Activated naive CD4-positive, alpha-beta T cell treated with anti-CD3 and anti-CD28 coated beads for 36 hours (primary cell): ENCODE measurements at regions not wholly inside any gene's neighbourhood (a gene's known extent, or its start where the extent isn't known, plus 50 kb on each side); places are given as distances from the start of the nearest gene placed in this dataset.

Experiments used
- CTCF ChIA-PET: fragments of 350-600 bp; sonication (Branson Sonifier 250); formaldehyde crosslinking; loops from one replicate; lab custom pipeline; 2021; ENCODE audit warnings: antibody characterized with exemption; lab: Charles Lee
- DNase-seq: peaks from one replicate; pipeline ENCODE4 v3.0.0-alpha.2; 2020
- H3K27ac Mint-ChIP-seq: one replicate; pipeline ENCODE4 v1.8.0; 2021; ENCODE audit warnings: mild to moderate bottlenecking, mixed read lengths
- H3K27me3 Mint-ChIP-seq: one replicate; pipeline ENCODE4 v1.8.0; 2021; ENCODE audit warnings: low read depth, mixed read lengths
- H3K36me3 Mint-ChIP-seq: one replicate; pipeline ENCODE4 v1.8.0; 2021; ENCODE audit warnings: low read depth, mixed read lengths
- H3K4me1 Mint-ChIP-seq: one replicate; pipeline ENCODE4 v1.8.0; 2021; ENCODE audit warnings: low read depth, mixed read lengths
- H3K4me3 Mint-ChIP-seq: one replicate; pipeline ENCODE4 v1.8.0; 2021; ENCODE audit warnings: mild to moderate bottlenecking, moderate library complexity, mixed read lengths
- H3K9me3 Mint-ChIP-seq: one replicate; pipeline ENCODE4 v1.8.0; 2021; ENCODE audit warnings: mixed read lengths
- intact Hi-C: fragments of 100-400 bp; cut with micrococcal nuclease; formaldehyde crosslinking; loops from one replicate; pipeline ENCODE4 v1.15.1; 2023

GRCh38 chr6:141174932-141175331 is 957.8 kb upstream of the GJE1 start:
- Mint-ChIP-seq H3K36me3 (no peaks in the 10 kb centered on the region), H3K4me3 (no peak overlapping the region), H3K4me1 (no peaks in the 10 kb centered on the region), H3K27me3 (no peaks in the 10 kb centered on the region), H3K9me3 (no peaks in the 10 kb centered on the region), H3K27ac (no peak overlapping the region)
- intact Hi-C loops, result no loop called here
- no peak for DNase-seq
- CTCF ChIA-PET, result no interaction called here

GRCh38 chr6:141173529-141173928 is 959.2 kb upstream of the GJE1 start:
- H3K4me1 Mint-ChIP-seq, result no peaks in the 10 kb centered on the region
- CTCF ChIA-PET, result no interaction called here
- H3K9me3 Mint-ChIP-seq, result no peaks in the 10 kb centered on the region
- no peaks in the 10 kb centered on the region for H3K36me3 Mint-ChIP-seq
- DNase-seq, result no peak
- H3K4me3 Mint-ChIP-seq, result no peak overlapping the region
- H3K27me3 Mint-ChIP-seq, result no peaks in the 10 kb centered on the region
- no peak overlapping the region for H3K27ac Mint-ChIP-seq
- intact Hi-C loops, result no loop called here

- Mint-ChIP-seq H3K27me3 (peaks cover 2% of the 10 kb centered on the region), H3K36me3 (no peaks in the 10 kb centered on the region), H3K27ac (no peak overlapping the region), H3K4me3 (no peak overlapping the region), H3K9me3 (no peaks in the 10 kb centered on the region), H3K4me1 (no peaks in the 10 kb centered on the region)
- CTCF ChIA-PET, result no interaction called here
- no peak for DNase-seq
- intact Hi-C loops, result no loop called here
Observed at GRCh38 chr6:141169419-141169818, 963.3 kb upstream of the GJE1 start.

- intact Hi-C loops, result no loop called here
- CTCF ChIA-PET, result interaction anchor here (0.6 kb wide), 1 partner anchor 80 kb away, joined by 5 read pairs; no protein-coding TSS in a partner anchor
- Mint-ChIP-seq H3K27me3 (peaks cover 2% of the 10 kb centered on the region), H3K4me1 (no peaks in the 10 kb centered on the region), H3K9me3 (no peaks in the 10 kb centered on the region), H3K4me3 (no peak overlapping the region), H3K27ac (no peak overlapping the region), H3K36me3 (no peaks in the 10 kb centered on the region)
- no peak for DNase-seq
Observed at GRCh38 chr6:141167945-141168344, 964.8 kb upstream of the GJE1 start.

GRCh38 chr6:141165002-141165665 is 967.6 kb upstream of the GJE1 start:
- H3K27ac Mint-ChIP-seq, result no peak overlapping the region
- H3K9me3 Mint-ChIP-seq, result no peaks in the 10 kb centered on the region
- no peak overlapping the region for H3K4me3 Mint-ChIP-seq
- peaks cover 5% of the 10 kb centered on the region for H3K27me3 Mint-ChIP-seq
- H3K4me1 Mint-ChIP-seq, result no peaks in the 10 kb centered on the region
- no peaks in the 10 kb centered on the region for H3K36me3 Mint-ChIP-seq
- intact Hi-C loops, result no loop called here
- CTCF ChIA-PET, result interaction anchor here (0.5 kb wide), 1 partner anchor 31 kb away, joined by 4 read pairs; no protein-coding TSS in a partner anchor
- no peak for DNase-seq

GRCh38 chr6:141164042-141164743 is 968.5 kb upstream of the GJE1 start:
- Mint-ChIP-seq H3K36me3 (no peaks in the 10 kb centered on the region), H3K4me3 (no peak overlapping the region), H3K4me1 (no peaks in the 10 kb centered on the region), H3K9me3 (no peaks in the 10 kb centered on the region), H3K27me3 (peaks cover 5% of the 10 kb centered on the region), H3K27ac (no peak overlapping the region)
- DNase-seq, result no peak
- CTCF ChIA-PET, result no interaction called here
- intact Hi-C loops, result no loop called here

- H3K4me1 Mint-ChIP-seq, result no peaks in the 10 kb centered on the region
- no peaks in the 10 kb centered on the region for H3K36me3 Mint-ChIP-seq
- peaks cover 5% of the 10 kb centered on the region for H3K27me3 Mint-ChIP-seq
- no peak for DNase-seq
- no peaks in the 10 kb centered on the region for H3K9me3 Mint-ChIP-seq
- no peak overlapping the region for H3K27ac Mint-ChIP-seq
- CTCF ChIA-PET, result no interaction called here
- H3K4me3 Mint-ChIP-seq, result no peak overlapping the region
- intact Hi-C loops, result no loop called here
Observed at GRCh38 chr6:141163107-141163506, 969.6 kb upstream of the GJE1 start.

- Mint-ChIP-seq H3K4me3 (no peak overlapping the region), H3K36me3 (peaks cover 2% of the 10 kb centered on the region), H3K27me3 (peaks cover 3% of the 10 kb centered on the region), H3K9me3 (peaks cover 8% of the 10 kb centered on the region), H3K4me1 (peaks cover 6% of the 10 kb centered on the region), H3K27ac (no peak overlapping the region)
- CTCF ChIA-PET, result no interaction called here
- intact Hi-C loops, result no loop called here
- DNase-seq, result no peak
Observed at GRCh38 chr6:141158740-141159139, 974.0 kb upstream of the GJE1 start.

- CTCF ChIA-PET, result no interaction called here
- Mint-ChIP-seq H3K36me3 (peaks cover 2% of the 10 kb centered on the region), H3K27ac (peak overlapping the region; percentile 56), H3K4me3 (no peak overlapping the region), H3K9me3 (peaks cover 8% of the 10 kb centered on the region), H3K4me1 (peaks cover 24% of the 10 kb centered on the region), H3K27me3 (no peaks in the 10 kb centered on the region)
- intact Hi-C loops, result loop anchor here (1.0 to 5.0 kb wide), 5 partner anchors 154 to 1776 kb away; no protein-coding TSS in a partner anchor
- peak; percentile 66 for DNase-seq
Observed at GRCh38 chr6:141153563-141153962, 979.2 kb upstream of the GJE1 start.

GRCh38 chr6:141152951-141153350 is 979.8 kb upstream of the GJE1 start:
- H3K9me3 Mint-ChIP-seq, result peaks cover 8% of the 10 kb centered on the region
- CTCF ChIA-PET, result no interaction called here
- intact Hi-C loops, result loop anchor here (1.0 to 5.0 kb wide), 5 partner anchors 154 to 1776 kb away; no protein-coding TSS in a partner anchor
- no peak for DNase-seq
- no peak overlapping the region for H3K4me3 Mint-ChIP-seq
- H3K36me3 Mint-ChIP-seq, result peaks cover 2% of the 10 kb centered on the region
- H3K4me1 Mint-ChIP-seq, result peaks cover 24% of the 10 kb centered on the region
- peak overlapping the region; percentile 71 for H3K27ac Mint-ChIP-seq
- H3K27me3 Mint-ChIP-seq, result no peaks in the 10 kb centered on the region

- intact Hi-C loops, result loop anchor here (5.0 kb wide), 3 partner anchors 175 to 1775 kb away; no protein-coding TSS in a partner anchor
- peaks cover 3% of the 10 kb centered on the region for H3K27me3 Mint-ChIP-seq
- CTCF ChIA-PET, result no interaction called here
- DNase-seq, result no peak
- no peak overlapping the region for H3K27ac Mint-ChIP-seq
- H3K36me3 Mint-ChIP-seq, result peaks cover 2% of the 10 kb centered on the region
- H3K9me3 Mint-ChIP-seq, result peaks cover 8% of the 10 kb centered on the region
- peaks cover 24% of the 10 kb centered on the region for H3K4me1 Mint-ChIP-seq
- H3K4me3 Mint-ChIP-seq, result no peak overlapping the region
Observed at GRCh38 chr6:141151710-141152417, 980.9 kb upstream of the GJE1 start.

GRCh38 chr6:141141870-141142269 is 990.9 kb upstream of the GJE1 start:
- Mint-ChIP-seq H3K9me3 (no peaks in the 10 kb centered on the region), H3K4me3 (no peak overlapping the region), H3K27me3 (no peaks in the 10 kb centered on the region), H3K36me3 (no peaks in the 10 kb centered on the region), H3K27ac (no peak overlapping the region), H3K4me1 (no peaks in the 10 kb centered on the region)
- intact Hi-C loops, result no loop called here
- no peak for DNase-seq
- CTCF ChIA-PET, result no interaction called here
